SK-N-SH (cell line): ENCODE measurements at regions not wholly inside any gene's neighbourhood (a gene's known extent, or its start where the extent isn't known, plus 50 kb on each side); places are given as distances from the start of the nearest gene placed in this dataset.

Experiments used
- CTCF ChIA-PET: fragments of 300-600, 350-600 bp; formaldehyde crosslinking; extraction: SDS; loops from one replicate; lab custom pipeline; 2021; lab: Yijun Ruan, JAX
- POLR2A ChIA-PET: fragments of 350-600 bp; sonication (Branson Sonifier 250); formaldehyde crosslinking; extraction: SDS; loops from one replicate; lab custom pipeline; 2020; ENCODE audit warnings: antibody characterized with exemption, inconsistent platforms; lab: Yijun Ruan, JAX
- DNase-seq: peaks from one replicate; pipeline ENCODE4 v3.0.0; 2012
- H2AFZ ChIP-seq: fragments of 200-600 bp; sonication (generic); 2 replicates; pipeline ENCODE4 v1.8.1; 2016; ENCODE audit warnings: antibody characterized with exemption, mild to moderate bottlenecking, low read depth
- H3F3A ChIP-seq: fragments of 200-600 bp; sonication (generic); replicated peaks from 2 replicates; pipeline ENCODE3; 2016; ENCODE audit warnings: antibody characterized with exemption, mild to moderate bottlenecking; ENCODE audit not compliant: insufficient read depth
- H3K27ac ChIP-seq, 2 experiments: fragments of 200-500 bp in 1 of 2; fragments of 200-600 bp in 1 of 2; sonication (Bioruptor generic) in 1 of 2; sonication (generic), shearing (Covaris generic) in 1 of 2; 2 replicates each; pipeline versions ENCODE4 v1.5.1 to v1.6.1; 2014 to 2016; ENCODE audit warnings: low read depth in 2 of 2, inconsistent platforms in 1 of 2, low read length in 1 of 2, mild to moderate bottlenecking in 1 of 2, mixed read lengths in 1 of 2
- H3K27me3 ChIP-seq: fragments of 200-600 bp; sonication (generic), shearing (Covaris generic); 2 replicates; pipeline ENCODE4 v1.6.1; 2016; ENCODE audit warnings: mixed run types; ENCODE audit not compliant: insufficient read depth
- H3K36me3 ChIP-seq, 2 experiments: fragments of 200-500 bp in 1 of 2; fragments of 200-600 bp in 1 of 2; sonication (Bioruptor generic) in 1 of 2; sonication (generic) in 1 of 2; replicated peaks in 1 of 2; 2 replicates each; pipeline versions ENCODE3 to v1.5.1; 2014 to 2016; ENCODE audit warnings: low read length in 1 of 2, mild to moderate bottlenecking in 1 of 2; ENCODE audit not compliant: insufficient read depth in 2 of 2, control insufficient read depth in 1 of 2
- H3K4me1 ChIP-seq, 2 experiments: fragments of 200-500 bp in 1 of 2; fragments of 200-600 bp in 1 of 2; sonication (Bioruptor generic) in 1 of 2; sonication (generic), shearing (Covaris generic) in 1 of 2; 2 replicates each; pipeline versions ENCODE4 v1.5.1 to v1.6.1; 2014 to 2016; ENCODE audit warnings: low read depth in 1 of 2, low read length in 1 of 2, mixed run types in 1 of 2; ENCODE audit not compliant: insufficient read depth in 2 of 2, control insufficient read depth in 1 of 2
- H3K4me2 ChIP-seq: fragments of 200-600 bp; sonication (generic), shearing (Covaris generic); 2 replicates; pipeline ENCODE4 v1.6.1; 2017; ENCODE audit warnings: mixed run types
- H3K4me3 ChIP-seq, 2 experiments: fragments of 200-500 bp in 1 of 2; fragments of 200-600 bp in 1 of 2; sonication (Bioruptor generic) in 1 of 2; sonication (generic), shearing (Covaris generic) in 1 of 2; 2 replicates each; pipeline versions ENCODE4 v1.5.1 to v1.8.1; 2014 to 2016; ENCODE audit warnings: low read depth in 2 of 2, inconsistent platforms in 1 of 2, low read length in 1 of 2, mild to moderate bottlenecking in 1 of 2, mixed read lengths in 1 of 2, moderate library complexity in 1 of 2
- H3K79me2 ChIP-seq: fragments of 200-600 bp; sonication (generic); 2 replicates; pipeline ENCODE4 v1.8.1; 2017; ENCODE audit warnings: mild to moderate bottlenecking; ENCODE audit not compliant: insufficient read depth
- H3K9ac ChIP-seq: fragments of 200-600 bp; sonication (generic); 2 replicates; pipeline ENCODE4 v1.6.1; 2017; ENCODE audit warnings: mixed run types
- H3K9me2 ChIP-seq: fragments of 200-600 bp; sonication (generic); 2 replicates; pipeline ENCODE4 v1.6.1; 2017; ENCODE audit warnings: mixed run types
- H3K9me3 ChIP-seq: fragments of 200-600 bp; sonication (generic); 2 replicates; pipeline ENCODE4 v1.6.1; 2017; ENCODE audit warnings: mixed run types, mild to moderate bottlenecking, moderate library complexity
- H4K20me1 ChIP-seq: fragments of 200-600 bp; sonication (generic); 2 replicates; pipeline ENCODE4 v1.6.1; 2017; ENCODE audit warnings: mild to moderate bottlenecking, mixed run types; ENCODE audit not compliant: insufficient read depth
- CHD2 ChIP-seq: fragments of 150-350 bp; IDR thresholded peaks from 2 replicates; pipeline ENCODE4 v1.6.1; 2018; ENCODE audit warnings: low read length; ENCODE audit not compliant: partially characterized antibody
- EP300 ChIP-seq, 2 experiments: IDR thresholded peaks; 2 replicates each; pipeline versions ENCODE4 v1.4.0 to v1.6.1; 2012; ENCODE audit warnings: borderline replicate concordance in 1 of 2, low read depth in 1 of 2, low read length in 1 of 2
- FOSL2 ChIP-seq: IDR thresholded peaks from 2 replicates; pipeline ENCODE4 v1.4.0; 2012; ENCODE audit warnings: low read depth, mild to moderate bottlenecking, moderate library complexity, borderline replicate concordance
- GABPA ChIP-seq: IDR thresholded peaks from 2 replicates; pipeline ENCODE4 v1.4.0; 2012; ENCODE audit warnings: low read depth, mild to moderate bottlenecking
- GATA2 ChIP-seq: sonication (generic); formaldehyde crosslinking; IDR thresholded peaks from 2 replicates; pipeline ENCODE4 v1.5.0; 2020; ENCODE audit warnings: mild to moderate bottlenecking, missing genetic modification reagents
- JUND ChIP-seq: IDR thresholded peaks from 2 replicates; pipeline ENCODE4 v1.4.0; 2012
- NFIC ChIP-seq: IDR thresholded peaks from 2 replicates; pipeline ENCODE4 v1.4.0; 2012; ENCODE audit warnings: borderline replicate concordance
- NRF1 ChIP-seq: IDR thresholded peaks from 2 replicates; pipeline ENCODE4 v1.6.1; 2012; ENCODE audit warnings: low read depth, mild to moderate bottlenecking, low read length
- PBX3 ChIP-seq: IDR thresholded peaks from 2 replicates; pipeline ENCODE4; 2012
- POLR2AphosphoS5 ChIP-seq: IDR thresholded peaks from 2 replicates; pipeline ENCODE4 v1.6.1; 2012; ENCODE audit warnings: low read depth, low read length
- RXRA ChIP-seq: IDR thresholded peaks from 2 replicates; pipeline ENCODE4 v1.4.0; 2012; ENCODE audit warnings: low read depth, mild to moderate bottlenecking, borderline replicate concordance
- SIN3A ChIP-seq: IDR thresholded peaks from 2 replicates; pipeline ENCODE4 v1.6.1; 2012; ENCODE audit warnings: low read depth, mild to moderate bottlenecking, low read length, moderate library complexity, borderline replicate concordance
- TAF1 ChIP-seq: IDR thresholded peaks from 2 replicates; pipeline ENCODE4 v1.6.1; 2012; ENCODE audit warnings: low read depth, mild to moderate bottlenecking, low read length, moderate library complexity, borderline replicate concordance
- TCF12 ChIP-seq: IDR thresholded peaks from 2 replicates; pipeline ENCODE4 v1.4.0; 2012
- TEAD4 ChIP-seq: IDR thresholded peaks from 2 replicates; pipeline ENCODE4 v1.4.0; 2012; ENCODE audit warnings: mild to moderate bottlenecking, borderline replicate concordance; ENCODE audit not compliant: insufficient read depth
- YY1 ChIP-seq: IDR thresholded peaks from 2 replicates; pipeline ENCODE4 v1.4.0; 2012; ENCODE audit warnings: low read depth, mild to moderate bottlenecking
- ZBTB33 ChIP-seq: IDR thresholded peaks from 2 replicates; pipeline ENCODE4 v1.4.0; 2012; ENCODE audit warnings: low read depth, borderline replicate concordance
- WGBS: methylation state at CpG from one replicate; pipeline ENCODE4 v1.1.6; 2017; ENCODE audit warnings: low lambda C conversion rate; 5-methylcytosine and 5-hydroxymethylcytosine counted together
- TF ChIP-seq, protein P1 (sequence below): fragments of 150-350 bp; IDR thresholded peaks from 2 replicates; pipeline ENCODE4 v1.6.1; 2017; ENCODE audit warnings: antibody characterized with exemption, low read length, low read depth, borderline replicate concordance
- TF ChIP-seq, protein P2 (sequence below): IDR thresholded peaks from 2 replicates; pipeline ENCODE4 v1.4.0; 2012; ENCODE audit warnings: low read depth
- TF ChIP-seq, protein P3 (sequence below): fragments of 150-350 bp; IDR thresholded peaks from 2 replicates; pipeline ENCODE4 v1.6.1; 2016; ENCODE audit warnings: mild to moderate bottlenecking, low read depth, low read length

DNA sequence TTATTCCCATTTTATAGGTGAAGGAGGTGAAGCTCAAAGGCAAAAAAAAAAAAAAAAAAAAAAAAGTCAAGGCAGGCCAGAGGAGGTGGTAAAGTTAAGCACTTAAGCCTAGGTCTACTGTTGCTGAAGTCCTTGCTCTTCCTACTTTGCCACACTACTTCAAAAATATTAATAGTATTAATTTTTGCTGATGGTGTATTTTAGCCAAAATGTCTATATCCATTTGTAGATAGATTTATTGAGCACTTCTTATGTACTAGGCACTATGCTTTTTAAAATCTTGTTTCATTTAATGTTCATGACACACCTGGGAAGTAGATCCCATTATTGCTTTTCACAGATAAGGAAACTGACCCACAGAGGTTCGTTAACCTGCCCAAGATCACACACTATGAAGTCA lies 247.1 kb upstream of the P2RY1 start:
- no peak for DNase-seq
- Histone ChIP-seq H3K4me1 (no peaks in the 10 kb centered on the region), H3K4me3 (no peak overlapping the region), H3F3A (no peaks in the 10 kb centered on the region), H3K36me3 (no peaks in the 10 kb centered on the region), H2AFZ (no peak overlapping the region), H3K9me3 (no peaks in the 10 kb centered on the region), H3K79me2 (no peaks in the 10 kb centered on the region), H3K4me2 (no peak overlapping the region), H3K27me3 (no peaks in the 10 kb centered on the region), H3K27ac (no peak overlapping the region), H3K9me2 (no peaks in the 10 kb centered on the region), H3K9ac (no peak overlapping the region), H4K20me1 (no peaks in the 10 kb centered on the region)
- WGBS: 11% methylated on average over 1 of the region's 1 CpG
- ChIA-PET CTCF (no interaction called here), POLR2A (no interaction called here)
- no peak for TF ChIP-seq SIN3A
- TF ChIP-seq CHD2: no peak
- TF ChIP-seq NRF1: no peak
- TF ChIP-seq FOSL2: no peak
- TF ChIP-seq, protein P1, sequence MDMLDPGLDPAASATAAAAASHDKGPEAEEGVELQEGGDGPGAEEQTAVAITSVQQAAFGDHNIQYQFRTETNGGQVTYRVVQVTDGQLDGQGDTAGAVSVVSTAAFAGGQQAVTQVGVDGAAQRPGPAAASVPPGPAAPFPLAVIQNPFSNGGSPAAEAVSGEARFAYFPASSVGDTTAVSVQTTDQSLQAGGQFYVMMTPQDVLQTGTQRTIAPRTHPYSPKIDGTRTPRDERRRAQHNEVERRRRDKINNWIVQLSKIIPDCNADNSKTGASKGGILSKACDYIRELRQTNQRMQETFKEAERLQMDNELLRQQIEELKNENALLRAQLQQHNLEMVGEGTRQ: no peak
- TF ChIP-seq TEAD4: no peak
- TF ChIP-seq NFIC: no peak
- TF ChIP-seq RXRA: no peak

DNA sequence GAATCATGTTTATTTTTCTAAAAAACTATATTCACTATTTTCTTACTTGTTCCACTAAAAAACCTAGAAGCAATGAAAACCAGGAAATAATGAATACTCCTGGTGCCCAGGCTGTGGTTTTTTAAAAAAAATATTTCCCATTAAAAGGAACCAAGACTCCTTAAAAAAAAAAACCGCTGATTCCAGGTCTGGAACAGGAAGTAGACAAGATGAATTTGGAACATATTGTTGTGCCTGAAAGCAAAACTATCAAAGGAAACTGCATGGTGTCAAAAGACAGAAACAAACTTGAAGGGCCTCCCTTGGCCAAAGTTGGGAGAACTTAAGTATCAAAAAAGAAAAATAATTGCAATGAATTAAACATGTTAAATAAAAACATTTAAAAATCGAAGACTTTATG lies 245.3 kb upstream of the P2RY1 start:
- Histone ChIP-seq H3K9me3 (no peaks in the 10 kb centered on the region), H3K36me3 (no peaks in the 10 kb centered on the region), H3K79me2 (no peaks in the 10 kb centered on the region), H3K4me1 (no peaks in the 10 kb centered on the region), H3K9ac (no peak overlapping the region), H3K4me3 (no peak overlapping the region), H3F3A (no peaks in the 10 kb centered on the region), H2AFZ (no peak overlapping the region), H3K9me2 (no peaks in the 10 kb centered on the region), H3K27me3 (no peaks in the 10 kb centered on the region), H4K20me1 (no peaks in the 10 kb centered on the region), H3K4me2 (no peak overlapping the region), H3K27ac (no peak overlapping the region)
- ChIA-PET POLR2A (no interaction called here), CTCF (no interaction called here)
- no peak for TF ChIP-seq JUND
- no peak for TF ChIP-seq NFIC
- TF ChIP-seq TCF12: no peak
- no peak for TF ChIP-seq GABPA
- no peak for TF ChIP-seq TAF1
- TF ChIP-seq, protein P1: no peak
- no peak for TF ChIP-seq PBX3
- TF ChIP-seq TEAD4: no peak
- TF ChIP-seq CHD2: no peak
- no peak for TF ChIP-seq YY1
- TF ChIP-seq EP300 (IDR thresholded peaks at IDR 0.05; ENCODE audit: borderline replicate concordance in 1 of 2, low read depth in 1 of 2, low read length in 1 of 2): no peak
- TF ChIP-seq, protein P2, sequence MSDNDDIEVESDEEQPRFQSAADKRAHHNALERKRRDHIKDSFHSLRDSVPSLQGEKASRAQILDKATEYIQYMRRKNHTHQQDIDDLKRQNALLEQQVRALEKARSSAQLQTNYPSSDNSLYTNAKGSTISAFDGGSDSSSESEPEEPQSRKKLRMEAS: no peak
- no peak for TF ChIP-seq ZBTB33
- no peak for TF ChIP-seq SIN3A
- TF ChIP-seq RXRA: no peak
- TF ChIP-seq FOSL2: no peak
- no peak for TF ChIP-seq GATA2 (CRISPR knock-in tag)
- TF ChIP-seq NRF1: no peak
- TF ChIP-seq POLR2AphosphoS5: no peak
- TF ChIP-seq, protein P3, sequence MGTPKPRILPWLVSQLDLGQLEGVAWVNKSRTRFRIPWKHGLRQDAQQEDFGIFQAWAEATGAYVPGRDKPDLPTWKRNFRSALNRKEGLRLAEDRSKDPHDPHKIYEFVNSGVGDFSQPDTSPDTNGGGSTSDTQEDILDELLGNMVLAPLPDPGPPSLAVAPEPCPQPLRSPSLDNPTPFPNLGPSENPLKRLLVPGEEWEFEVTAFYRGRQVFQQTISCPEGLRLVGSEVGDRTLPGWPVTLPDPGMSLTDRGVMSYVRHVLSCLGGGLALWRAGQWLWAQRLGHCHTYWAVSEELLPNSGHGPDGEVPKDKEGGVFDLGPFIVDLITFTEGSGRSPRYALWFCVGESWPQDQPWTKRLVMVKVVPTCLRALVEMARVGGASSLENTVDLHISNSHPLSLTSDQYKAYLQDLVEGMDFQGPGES: no peak
- no peak for DNase-seq
- 6% methylated on average over 2 of the region's 2 CpGs for WGBS
